ENCODE measurements at regions not wholly inside any gene's neighbourhood (a gene's known extent, or its start where the extent isn't known, plus 50 kb on each side); places are given as distances from the start of the nearest gene placed in this dataset.

GRCh38 chr3:159632128-159632527 is 356.5 kb upstream of the IL12A start:
- 93% methylated on average over 7 of the region's 7 CpGs for WGBS
- intact Hi-C loops (cut with DNase I): no loop called here
- no peak for DNase-seq (ENCODE audit: low spot score)
- Histone ChIP-seq H3K27me3 (replicated peaks; ENCODE audit: insufficient read depth) (peaks cover 2% of the 10 kb centered on the region), H3K9me3 (no peaks in the 10 kb centered on the region), H3K4me1 (replicated peaks) (no peaks in the 10 kb centered on the region), H3K27ac (no peak overlapping the region), H3K36me3 (no peaks in the 10 kb centered on the region), H3K4me3 (no peak overlapping the region)
- TF ChIP-seq POLR2AphosphoS5 (IDR thresholded peaks at IDR 0.05): no peak
- no peak for TF ChIP-seq CTCF (IDR thresholded peaks at IDR 0.05)
- no peak for TF ChIP-seq POLR2A (IDR thresholded peaks at IDR 0.05)

GRCh38 chr3:159632851-159633250 is 355.8 kb upstream of the IL12A start:
- no peaks in the 10 kb centered on the region for H3K9me3 ChIP-seq
- TF ChIP-seq POLR2A (IDR thresholded peaks at IDR 0.05): no peak
- no peak for TF ChIP-seq CTCF (IDR thresholded peaks at IDR 0.05)
- no peak for TF ChIP-seq POLR2AphosphoS5 (IDR thresholded peaks at IDR 0.05)
- no peak overlapping the region for H3K4me3 ChIP-seq
- intact Hi-C loops (cut with DNase I): no loop called here
- H3K27ac ChIP-seq: no peak overlapping the region
- no peaks in the 10 kb centered on the region for H3K36me3 ChIP-seq
- no peaks in the 10 kb centered on the region for H3K4me1 ChIP-seq (replicated peaks)
- DNase-seq (ENCODE audit: low spot score): no peak
- peaks cover 2% of the 10 kb centered on the region for H3K27me3 ChIP-seq (replicated peaks; ENCODE audit: insufficient read depth)

- TF ChIP-seq CTCF (IDR thresholded peaks at IDR 0.05): no peak
- no peak for TF ChIP-seq POLR2AphosphoS5 (IDR thresholded peaks at IDR 0.05)
- TF ChIP-seq POLR2A (IDR thresholded peaks at IDR 0.05): no peak
- DNase-seq (ENCODE audit: low spot score): no peak
- 84% methylated on average over 4 of the region's 4 CpGs for WGBS
- Histone ChIP-seq H3K4me3 (no peak overlapping the region), H3K27ac (no peak overlapping the region), H3K27me3 (replicated peaks; ENCODE audit: insufficient read depth) (peaks cover 2% of the 10 kb centered on the region), H3K36me3 (no peaks in the 10 kb centered on the region), H3K9me3 (no peaks in the 10 kb centered on the region), H3K4me1 (replicated peaks) (no peaks in the 10 kb centered on the region)
- intact Hi-C loops (cut with DNase I): no loop called here
Observed at GRCh38 chr3:159634483-159634882, 354.2 kb upstream of the IL12A start.

- TF ChIP-seq POLR2AphosphoS5 (IDR thresholded peaks at IDR 0.05) (no peak), CTCF (IDR thresholded peaks at IDR 0.05) (no peak), POLR2A (IDR thresholded peaks at IDR 0.05) (no peak)
- H3K9me3 ChIP-seq: no peaks in the 10 kb centered on the region
- intact Hi-C loops (cut with DNase I): no loop called here
- H3K27ac ChIP-seq: no peak overlapping the region
- no peak overlapping the region for H3K4me3 ChIP-seq
- 74% methylated on average over 3 of the region's 3 CpGs for WGBS
- H3K36me3 ChIP-seq: no peaks in the 10 kb centered on the region
- peaks cover 2% of the 10 kb centered on the region for H3K27me3 ChIP-seq (replicated peaks; ENCODE audit: insufficient read depth)
- no peaks in the 10 kb centered on the region for H3K4me1 ChIP-seq (replicated peaks)
- DNase-seq (ENCODE audit: low spot score): no peak
Observed at GRCh38 chr3:159635047-159635641, 353.5 kb upstream of the IL12A start.

- Histone ChIP-seq H3K9me3 (no peaks in the 10 kb centered on the region), H3K27ac (no peak overlapping the region), H3K4me1 (replicated peaks) (no peaks in the 10 kb centered on the region), H3K27me3 (replicated peaks; ENCODE audit: insufficient read depth) (peaks cover 2% of the 10 kb centered on the region), H3K36me3 (no peaks in the 10 kb centered on the region), H3K4me3 (no peak overlapping the region)
- intact Hi-C loops (cut with DNase I): no loop called here
- TF ChIP-seq CTCF (IDR thresholded peaks at IDR 0.05) (no peak), POLR2AphosphoS5 (IDR thresholded peaks at IDR 0.05) (no peak), POLR2A (IDR thresholded peaks at IDR 0.05) (no peak)
- WGBS: 85% methylated on average over 2 of the region's 2 CpGs
- DNase-seq (ENCODE audit: low spot score): no peak
Observed at GRCh38 chr3:159637883-159638542, 350.6 kb upstream of the IL12A start.
